C4-2B (cell line): ENCODE measurements at regions not wholly inside any gene's neighbourhood (a gene's known extent, or its start where the extent isn't known, plus 50 kb on each side); places are given as distances from the start of the nearest gene placed in this dataset.

Experiments used
- CTCF ChIP-seq: fragments of 450-650 bp; conservative IDR thresholded peaks from 2 replicates; pipeline ENCODE4 v1.5.1; 2017; ENCODE audit warnings: mild to moderate bottlenecking
- ZFX ChIP-seq: fragments of 450-650 bp; IDR thresholded peaks from 2 replicates; pipeline ENCODE4 v1.6.1; 2017

- TF ChIP-seq CTCF (no peak), ZFX (no peak)
These were observed 141.5 kb upstream of the MYCN start for GRCh38 chr2:15798701-15799431.
